ENCODE measurements at regions not wholly inside any gene's neighbourhood (a gene's known extent, or its start where the extent isn't known, plus 50 kb on each side); places are given as distances from the start of the nearest gene placed in this dataset.

- ATAC-seq: no peak
- WGBS, 2 donors: 82 to 86% methylated on average over 3 of the region's 3 CpGs
- Histone ChIP-seq H3K36me3 (no peaks in the 10 kb centered on the region), H3K27ac (no peak overlapping the region), H3K4me3 (no peak overlapping the region), H3K4me1 (peaks cover 0 to 9% (median 0%) of the 10 kb centered on the region in 9 donors), H3K9me3 (no peaks in the 10 kb centered on the region), H3K27me3 (no peaks in the 10 kb centered on the region)
- DNase-seq: no peak
- intact Hi-C loops (cut with DNase I): no loop called here
- TF ChIP-seq CTCF (IDR thresholded peaks at IDR 0.05): no peak
These were observed 254.4 kb upstream of the ZMIZ1 start for GRCh38 chr10:78814407-78814806.

- no peak for ATAC-seq
- peaks cover 0 to 9% (median 0%) of the 10 kb centered on the region in 9 donors for H3K4me1 ChIP-seq
- WGBS, 2 donors: 81 to 85% methylated on average over 2 of the region's 2 CpGs
- no peak overlapping the region for H3K27ac ChIP-seq
- H3K27me3 ChIP-seq: no peaks in the 10 kb centered on the region
- DNase-seq: no peak
- intact Hi-C loops (cut with DNase I): no loop called here
- no peak overlapping the region for H3K4me3 ChIP-seq
- no peak for TF ChIP-seq CTCF (IDR thresholded peaks at IDR 0.05)
- no peaks in the 10 kb centered on the region for H3K36me3 ChIP-seq
- H3K9me3 ChIP-seq: no peaks in the 10 kb centered on the region
These were observed 252.9 kb upstream of the ZMIZ1 start for GRCh38 chr10:78815702-78816334.

GRCh38 chr10:78817361-78817760, 251.4 kb upstream of the ZMIZ1 start:
- Histone ChIP-seq H3K4me1 (peaks cover 0 to 9% (median 0%) of the 10 kb centered on the region in 9 donors), H3K4me3 (no peak overlapping the region), H3K27me3 (no peaks in the 10 kb centered on the region), H3K27ac (no peak overlapping the region), H3K36me3 (no peaks in the 10 kb centered on the region), H3K9me3 (peaks cover 0 to 7% (median 0%) of the 10 kb centered on the region in 11 donors)
- DNase-seq (no peak), ATAC-seq (peak in 7 of 8 donors; percentile 16 to 80 (median 55))
- intact Hi-C loops (cut with DNase I): no loop called here
- TF ChIP-seq CTCF (IDR thresholded peaks at IDR 0.05): no peak
- WGBS, 2 donors: 60 to 61% methylated on average over 3 of the region's 3 CpGs

GRCh38 chr10:78817804-78818203, 251.0 kb upstream of the ZMIZ1 start:
- peaks cover 0 to 12% (median 0%) of the 10 kb centered on the region in 11 donors for H3K9me3 ChIP-seq
- TF ChIP-seq CTCF (IDR thresholded peaks at IDR 0.05): no peak
- WGBS, 2 donors: 89 to 93% methylated on average over 3 of the region's 3 CpGs
- no peaks in the 10 kb centered on the region for H3K36me3 ChIP-seq
- intact Hi-C loops (cut with DNase I): no loop called here
- H3K4me3 ChIP-seq: no peak overlapping the region
- no peak for DNase-seq
- H3K4me1 ChIP-seq: peaks cover 0 to 9% (median 0%) of the 10 kb centered on the region in 9 donors
- no peaks in the 10 kb centered on the region for H3K27me3 ChIP-seq
- no peak for ATAC-seq
- no peak overlapping the region for H3K27ac ChIP-seq
